Activated naive CD8-positive, alpha-beta T cell treated with anti-CD3 and anti-CD28 coated beads for 36 hours (primary cell): ENCODE measurements at regions not wholly inside any gene's neighbourhood (a gene's known extent, or its start where the extent isn't known, plus 50 kb on each side); places are given as distances from the start of the nearest gene placed in this dataset.

ENCODE experiments used
- DNase-seq: peaks from one replicate; pipeline ENCODE4 v3.0.0; 2021
- H3K27ac Mint-ChIP-seq: one replicate; pipeline ENCODE4 v1.8.0; 2022; ENCODE audit warnings: mild to moderate bottlenecking, moderate library complexity, mixed read lengths
- H3K27me3 Mint-ChIP-seq: one replicate; pipeline ENCODE4 v1.8.0; 2022; ENCODE audit warnings: mild to moderate bottlenecking, mixed read lengths
- H3K36me3 Mint-ChIP-seq: one replicate; pipeline ENCODE4 v1.8.0; 2021; ENCODE audit warnings: mild to moderate bottlenecking, mixed read lengths
- H3K4me1 Mint-ChIP-seq: one replicate; pipeline ENCODE4 v1.8.0; 2021; ENCODE audit warnings: mixed read lengths
- H3K4me3 Mint-ChIP-seq: one replicate; pipeline ENCODE4 v1.8.0; 2022; ENCODE audit warnings: mild to moderate bottlenecking, moderate library complexity, mixed read lengths
- H3K9me3 Mint-ChIP-seq: one replicate; pipeline ENCODE4 v1.8.0; 2022; ENCODE audit warnings: mixed read lengths

GRCh38 chr2:108067820-108068405 lies 81.6 kb downstream of the SLC5A7 start:
- Mint-ChIP-seq H3K4me1 (no peaks in the 10 kb centered on the region), H3K27ac (no peak overlapping the region), H3K27me3 (no peaks in the 10 kb centered on the region), H3K36me3 (no peaks in the 10 kb centered on the region), H3K9me3 (no peaks in the 10 kb centered on the region), H3K4me3 (no peak overlapping the region)
- DNase-seq: no peak

- Mint-ChIP-seq H3K9me3 (no peaks in the 10 kb centered on the region), H3K4me3 (no peak overlapping the region), H3K27ac (no peak overlapping the region), H3K27me3 (no peaks in the 10 kb centered on the region), H3K36me3 (no peaks in the 10 kb centered on the region), H3K4me1 (no peaks in the 10 kb centered on the region)
- no peak for DNase-seq
These were observed 83.4 kb downstream of the SLC5A7 start for GRCh38 chr2:108069515-108070310.

GRCh38 chr2:108073415-108074072 lies 87.2 kb downstream of the SLC5A7 start:
- no peak overlapping the region for H3K4me3 Mint-ChIP-seq
- no peaks in the 10 kb centered on the region for H3K36me3 Mint-ChIP-seq
- H3K9me3 Mint-ChIP-seq: no peaks in the 10 kb centered on the region
- H3K27me3 Mint-ChIP-seq: no peaks in the 10 kb centered on the region
- no peak overlapping the region for H3K27ac Mint-ChIP-seq
- no peaks in the 10 kb centered on the region for H3K4me1 Mint-ChIP-seq
- DNase-seq: no peak

GRCh38 chr2:108074150-108074549 lies 87.8 kb downstream of the SLC5A7 start:
- Mint-ChIP-seq H3K4me1 (no peaks in the 10 kb centered on the region), H3K36me3 (no peaks in the 10 kb centered on the region), H3K9me3 (no peaks in the 10 kb centered on the region), H3K4me3 (no peak overlapping the region), H3K27me3 (no peaks in the 10 kb centered on the region), H3K27ac (no peak overlapping the region)
- DNase-seq: no peak

GRCh38 chr2:108074946-108075345 lies 88.6 kb downstream of the SLC5A7 start:
- Mint-ChIP-seq H3K27me3 (no peaks in the 10 kb centered on the region), H3K4me3 (no peak overlapping the region), H3K36me3 (no peaks in the 10 kb centered on the region), H3K9me3 (no peaks in the 10 kb centered on the region), H3K4me1 (no peaks in the 10 kb centered on the region), H3K27ac (no peak overlapping the region)
- DNase-seq: no peak

GRCh38 chr2:108076527-108076926 lies 90.2 kb downstream of the SLC5A7 start:
- Mint-ChIP-seq H3K9me3 (no peaks in the 10 kb centered on the region), H3K36me3 (no peaks in the 10 kb centered on the region), H3K4me3 (no peak overlapping the region), H3K4me1 (no peaks in the 10 kb centered on the region), H3K27me3 (peaks cover 4% of the 10 kb centered on the region), H3K27ac (no peak overlapping the region)
- DNase-seq: no peak

- Mint-ChIP-seq H3K27me3 (peaks cover 8% of the 10 kb centered on the region), H3K9me3 (no peaks in the 10 kb centered on the region), H3K36me3 (no peaks in the 10 kb centered on the region), H3K4me3 (no peak overlapping the region), H3K27ac (no peak overlapping the region), H3K4me1 (no peaks in the 10 kb centered on the region)
- no peak for DNase-seq
These were observed 93.4 kb downstream of the SLC5A7 start for GRCh38 chr2:108079736-108080135.

- DNase-seq: no peak
- Mint-ChIP-seq H3K27ac (no peak overlapping the region), H3K27me3 (peaks cover 8% of the 10 kb centered on the region), H3K9me3 (no peaks in the 10 kb centered on the region), H3K4me1 (no peaks in the 10 kb centered on the region), H3K4me3 (no peak overlapping the region), H3K36me3 (no peaks in the 10 kb centered on the region)
These were observed 93.9 kb downstream of the SLC5A7 start for GRCh38 chr2:108080177-108080576.

- Mint-ChIP-seq H3K9me3 (no peaks in the 10 kb centered on the region), H3K4me3 (no peak overlapping the region), H3K4me1 (no peaks in the 10 kb centered on the region), H3K27me3 (peaks cover 12% of the 10 kb centered on the region), H3K27ac (no peak overlapping the region), H3K36me3 (no peaks in the 10 kb centered on the region)
- no peak for DNase-seq
These were observed 96.7 kb downstream of the SLC5A7 start for GRCh38 chr2:108082978-108083377.

GRCh38 chr2:108084311-108084710 lies 98.0 kb downstream of the SLC5A7 start:
- no peaks in the 10 kb centered on the region for H3K4me1 Mint-ChIP-seq
- DNase-seq: no peak
- no peak overlapping the region for H3K4me3 Mint-ChIP-seq
- no peak overlapping the region for H3K27ac Mint-ChIP-seq
- peaks cover 15% of the 10 kb centered on the region for H3K27me3 Mint-ChIP-seq
- no peaks in the 10 kb centered on the region for H3K9me3 Mint-ChIP-seq
- H3K36me3 Mint-ChIP-seq: no peaks in the 10 kb centered on the region

- DNase-seq: no peak
- no peaks in the 10 kb centered on the region for H3K4me1 Mint-ChIP-seq
- H3K27ac Mint-ChIP-seq: no peak overlapping the region
- peaks cover 6% of the 10 kb centered on the region for H3K27me3 Mint-ChIP-seq
- no peaks in the 10 kb centered on the region for H3K9me3 Mint-ChIP-seq
- no peak overlapping the region for H3K4me3 Mint-ChIP-seq
- H3K36me3 Mint-ChIP-seq: no peaks in the 10 kb centered on the region
These were observed 106.6 kb downstream of the SLC5A7 start for GRCh38 chr2:108092886-108093285.

- no peak for DNase-seq
- Mint-ChIP-seq H3K36me3 (no peaks in the 10 kb centered on the region), H3K4me3 (no peak overlapping the region), H3K9me3 (no peaks in the 10 kb centered on the region), H3K4me1 (no peaks in the 10 kb centered on the region), H3K27me3 (no peaks in the 10 kb centered on the region), H3K27ac (peak overlapping the region; percentile 16)
These were observed 115.2 kb downstream of the SLC5A7 start for GRCh38 chr2:108101481-108101880.

- Mint-ChIP-seq H3K4me1 (no peaks in the 10 kb centered on the region), H3K27ac (no peak overlapping the region), H3K9me3 (peaks cover 4% of the 10 kb centered on the region), H3K4me3 (no peak overlapping the region), H3K36me3 (no peaks in the 10 kb centered on the region), H3K27me3 (no peaks in the 10 kb centered on the region)
- no peak for DNase-seq
These were observed 120.4 kb downstream of the SLC5A7 start for GRCh38 chr2:108106731-108107130.

GRCh38 chr2:108111936-108112335 lies 125.6 kb downstream of the SLC5A7 start:
- H3K4me3 Mint-ChIP-seq: no peak overlapping the region
- H3K27ac Mint-ChIP-seq: no peak overlapping the region
- no peaks in the 10 kb centered on the region for H3K27me3 Mint-ChIP-seq
- DNase-seq: no peak
- no peaks in the 10 kb centered on the region for H3K36me3 Mint-ChIP-seq
- H3K4me1 Mint-ChIP-seq: no peaks in the 10 kb centered on the region
- H3K9me3 Mint-ChIP-seq: peaks cover 7% of the 10 kb centered on the region

GRCh38 chr2:108115868-108116267 lies 123.9 kb upstream of the SULT1C3 start:
- no peak overlapping the region for H3K4me3 Mint-ChIP-seq
- peaks cover 4% of the 10 kb centered on the region for H3K9me3 Mint-ChIP-seq
- no peak for DNase-seq
- H3K27me3 Mint-ChIP-seq: peaks cover 12% of the 10 kb centered on the region
- no peaks in the 10 kb centered on the region for H3K36me3 Mint-ChIP-seq
- no peak overlapping the region for H3K27ac Mint-ChIP-seq
- H3K4me1 Mint-ChIP-seq: no peaks in the 10 kb centered on the region

- Mint-ChIP-seq H3K4me3 (no peak overlapping the region), H3K27ac (no peak overlapping the region), H3K27me3 (peaks cover 12% of the 10 kb centered on the region), H3K4me1 (no peaks in the 10 kb centered on the region), H3K9me3 (peaks cover 1% of the 10 kb centered on the region), H3K36me3 (no peaks in the 10 kb centered on the region)
- no peak for DNase-seq
These were observed 120.8 kb upstream of the SULT1C3 start for GRCh38 chr2:108118996-108119395.
